AG09319 (cell line): ENCODE measurements at regions not wholly inside any gene's neighbourhood (a gene's known extent, or its start where the extent isn't known, plus 50 kb on each side); places are given as distances from the start of the nearest gene placed in this dataset.
"Not testable (repeated sequence)": the region's sequence is repeated elsewhere in the genome, so short reads cannot be mapped to it uniquely, and the experiment has no call there.

Experiments
- DNase-seq: peaks from one replicate; pipeline ENCODE4 v3.0.0-alpha.2; 2010; ENCODE audit warnings: low read depth; ENCODE audit errors: extremely low read depth
- TF ChIP-seq, protein P1 (sequence below): IDR thresholded peaks from 2 replicates; pipeline ENCODE4 v1.5.1; 2011; ENCODE audit warnings: low read depth, mild to moderate bottlenecking, inconsistent platforms, low read length, moderate library complexity

DNA sequence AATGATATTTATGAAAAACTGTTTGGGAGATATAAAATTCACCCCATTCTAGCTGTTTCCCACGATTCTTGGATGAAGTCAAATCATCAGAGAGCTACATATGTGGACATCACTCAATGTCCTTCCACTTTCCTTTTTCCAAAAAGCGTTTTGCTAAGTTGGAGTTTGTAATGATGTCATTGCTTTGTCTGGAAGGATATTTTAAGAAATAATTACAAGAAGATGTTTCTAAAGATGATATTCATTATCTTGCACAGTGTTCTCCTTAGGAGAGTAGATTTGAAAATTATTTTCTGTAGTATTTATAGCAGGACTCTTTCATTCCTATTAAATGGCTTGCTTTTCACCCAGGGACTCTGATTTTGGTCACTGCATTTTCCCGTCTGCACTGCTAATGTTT, 851.2 kb downstream of the EFNB2 start:
- TF ChIP-seq, protein P1, sequence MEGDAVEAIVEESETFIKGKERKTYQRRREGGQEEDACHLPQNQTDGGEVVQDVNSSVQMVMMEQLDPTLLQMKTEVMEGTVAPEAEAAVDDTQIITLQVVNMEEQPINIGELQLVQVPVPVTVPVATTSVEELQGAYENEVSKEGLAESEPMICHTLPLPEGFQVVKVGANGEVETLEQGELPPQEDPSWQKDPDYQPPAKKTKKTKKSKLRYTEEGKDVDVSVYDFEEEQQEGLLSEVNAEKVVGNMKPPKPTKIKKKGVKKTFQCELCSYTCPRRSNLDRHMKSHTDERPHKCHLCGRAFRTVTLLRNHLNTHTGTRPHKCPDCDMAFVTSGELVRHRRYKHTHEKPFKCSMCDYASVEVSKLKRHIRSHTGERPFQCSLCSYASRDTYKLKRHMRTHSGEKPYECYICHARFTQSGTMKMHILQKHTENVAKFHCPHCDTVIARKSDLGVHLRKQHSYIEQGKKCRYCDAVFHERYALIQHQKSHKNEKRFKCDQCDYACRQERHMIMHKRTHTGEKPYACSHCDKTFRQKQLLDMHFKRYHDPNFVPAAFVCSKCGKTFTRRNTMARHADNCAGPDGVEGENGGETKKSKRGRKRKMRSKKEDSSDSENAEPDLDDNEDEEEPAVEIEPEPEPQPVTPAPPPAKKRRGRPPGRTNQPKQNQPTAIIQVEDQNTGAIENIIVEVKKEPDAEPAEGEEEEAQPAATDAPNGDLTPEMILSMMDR, result no peak
- no peak for DNase-seq

DNA sequence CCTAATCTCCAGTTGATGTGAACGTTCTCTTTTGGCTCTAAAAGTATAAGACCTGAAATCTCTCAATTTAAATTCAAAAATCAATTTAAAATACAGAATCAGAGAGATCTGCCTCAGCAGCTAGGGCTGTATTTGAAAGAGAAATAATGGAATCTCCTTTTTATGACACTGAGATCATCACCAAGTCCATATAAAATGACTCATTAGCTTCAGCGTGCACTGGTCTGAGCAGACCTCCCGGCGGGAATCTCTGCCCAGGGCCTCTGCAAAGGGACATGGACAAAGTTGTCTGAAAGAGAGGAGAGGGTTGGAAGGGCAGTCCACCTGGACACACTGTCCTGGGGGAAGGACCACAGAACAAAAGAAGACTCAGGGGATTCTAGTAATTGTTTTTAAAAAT, 855.6 kb downstream of the EFNB2 start:
- TF ChIP-seq, protein P1, result no peak
- DNase-seq, result no peak

DNA sequence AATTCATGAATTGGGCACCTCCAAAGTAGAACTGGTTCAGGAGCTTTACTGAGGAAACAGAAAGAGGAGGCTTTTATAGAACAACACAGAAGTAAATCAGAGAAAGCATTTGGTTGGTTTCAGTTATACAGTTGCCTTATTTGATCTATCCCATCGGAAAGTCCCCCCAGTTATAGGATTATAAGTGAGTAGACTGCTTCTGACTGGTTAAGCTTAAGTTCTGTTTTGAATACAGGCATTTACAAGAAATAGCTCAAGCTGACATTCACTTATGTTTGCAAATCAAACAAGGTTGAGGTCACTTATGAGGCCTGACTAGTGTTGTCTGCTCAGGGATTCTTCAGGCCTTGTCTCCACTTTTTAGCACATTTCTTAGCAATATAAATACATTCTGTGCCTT, 857.4 kb downstream of the EFNB2 start:
- TF ChIP-seq, protein P1, result no peak
- DNase-seq, result no peak

DNA sequence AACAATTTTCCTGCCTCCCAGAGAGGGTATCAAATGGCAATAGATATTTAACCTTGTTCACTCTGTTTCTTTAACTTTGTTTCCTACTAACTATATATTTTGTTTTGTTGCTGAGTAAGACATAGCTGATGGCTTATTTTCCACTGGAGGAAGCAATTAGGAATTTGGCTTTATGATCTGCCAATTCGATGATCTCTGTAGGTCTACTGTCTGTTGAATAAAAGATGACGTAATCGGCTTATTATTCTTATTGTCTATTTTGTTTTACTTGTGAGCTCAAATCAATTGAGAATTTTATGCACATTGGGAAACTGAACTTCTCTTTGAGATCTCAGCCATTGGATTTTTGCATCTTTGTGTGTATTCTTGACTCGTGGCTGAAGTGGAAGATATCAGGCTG, 862.6 kb downstream of the EFNB2 start:
- DNase-seq, result no peak
- TF ChIP-seq, protein P1, result no peak

DNA sequence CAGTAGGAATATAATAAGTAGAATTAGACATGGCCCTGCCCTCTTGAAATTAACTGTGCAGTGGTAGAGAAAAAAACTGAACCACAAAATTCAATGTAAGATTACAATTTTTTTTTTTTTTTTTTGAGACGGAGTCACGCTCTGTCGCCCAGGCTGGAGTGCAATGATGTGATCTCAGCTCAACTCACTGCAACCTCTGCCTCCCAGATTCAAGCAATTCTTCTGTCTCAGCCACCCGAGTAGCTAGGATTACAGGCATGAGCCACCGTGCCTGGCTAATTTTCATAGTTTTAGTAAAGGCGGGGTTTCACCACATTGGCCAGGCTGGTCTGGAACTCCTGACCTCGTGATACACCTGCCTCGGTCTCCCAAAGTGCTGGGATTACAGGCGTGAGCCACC, 864.3 kb downstream of the EFNB2 start:
- DNase-seq, result not testable (repeated sequence)

DNA sequence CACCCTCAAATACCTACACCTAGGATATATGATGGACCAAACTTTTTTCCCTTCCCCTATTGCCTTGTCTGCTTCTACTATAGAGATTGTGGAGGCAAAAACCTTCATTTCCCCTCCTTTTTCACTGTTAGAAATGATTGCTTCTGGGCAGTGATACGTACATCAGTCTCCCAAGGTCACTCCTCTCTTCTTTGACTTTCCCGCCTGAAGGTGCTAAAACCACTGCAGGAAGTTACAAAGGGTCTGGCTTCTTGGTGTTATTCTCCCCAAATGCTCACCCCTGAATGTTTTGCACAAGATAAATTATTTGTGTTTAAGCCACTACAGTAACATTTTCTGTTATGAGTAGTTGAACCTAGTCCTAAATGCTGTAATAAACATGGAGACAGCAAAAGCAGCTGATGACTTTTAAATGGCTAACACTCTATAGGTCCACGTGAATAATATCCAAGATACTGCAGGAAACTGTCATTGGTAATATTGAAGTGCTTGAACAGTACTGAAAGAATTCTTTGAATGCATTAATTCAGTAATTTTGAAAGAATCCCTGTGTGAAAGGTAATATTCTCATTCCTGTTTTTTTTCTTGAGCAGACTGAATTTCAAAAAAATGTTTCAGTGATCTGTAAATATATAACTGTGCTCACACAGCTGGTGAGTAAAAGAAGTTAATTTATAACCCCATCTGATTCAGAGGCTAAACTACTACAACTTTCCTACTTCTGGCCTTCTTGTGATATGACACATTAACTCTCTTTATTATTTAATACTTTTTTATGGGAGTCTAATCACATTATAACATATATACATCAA, 865.1 kb downstream of the EFNB2 start:
- TF ChIP-seq, protein P1, result no peak

DNA sequence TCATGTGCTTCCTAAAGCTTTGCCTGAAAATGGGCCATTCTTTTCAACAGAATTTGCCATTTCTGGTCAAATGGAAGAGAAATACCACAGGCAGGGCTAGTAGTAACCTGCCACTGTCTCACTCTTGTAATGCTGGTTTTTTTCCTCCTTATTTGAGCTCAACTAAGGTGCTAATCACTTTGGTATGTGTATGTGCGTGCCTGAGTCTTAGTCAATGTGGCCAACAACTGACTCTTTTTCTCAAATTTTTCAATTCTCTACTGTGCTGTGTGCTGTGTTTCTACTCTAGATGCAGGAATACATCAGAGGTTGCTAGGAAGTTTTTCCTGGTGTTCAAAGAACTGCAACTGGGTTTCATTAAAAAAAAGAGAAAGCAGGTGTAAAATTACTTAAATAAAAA, 870.2 kb downstream of the EFNB2 start:
- TF ChIP-seq, protein P1, result no peak
- DNase-seq, result no peak

More for the DNA sequence above, 865.1 kb downstream of the EFNB2 start:
- no peak for DNase-seq

DNA sequence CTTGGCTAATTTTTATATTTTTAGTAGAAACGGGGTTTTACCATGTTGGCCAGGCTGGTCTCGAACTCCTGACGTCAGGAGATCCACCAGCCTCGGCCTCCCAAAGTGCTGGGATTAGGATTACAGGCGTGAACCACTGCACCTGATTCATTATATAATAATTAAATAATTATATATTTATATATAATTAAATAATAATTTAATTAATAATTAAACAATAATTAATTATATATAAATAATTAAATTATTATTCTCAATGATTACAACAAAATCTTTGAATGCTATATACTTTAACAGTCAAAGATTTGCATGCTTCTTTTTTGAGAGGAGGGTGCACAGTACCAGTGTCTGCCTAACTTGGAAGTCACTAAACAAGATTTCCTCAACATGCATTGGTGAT, 872.3 kb downstream of the EFNB2 start:
- TF ChIP-seq, protein P1, result no peak
- no peak for DNase-seq
